ENCODE measurements at regions not wholly inside any gene's neighbourhood (a gene's known extent, or its start where the extent isn't known, plus 50 kb on each side); places are given as distances from the start of the nearest gene placed in this dataset.

- BruUV-seq (replicated peaks), result no TSS peak
- POLR2A ChIA-PET, result no interaction called here
- DNase-seq (ENCODE audit: unreplicated experiment), result no peak
- CTCF ChIA-PET, result no interaction called here
- TF ChIP-seq CTCF (IDR thresholded peaks at IDR 0.05; ENCODE audit: unreplicated experiment), result no peak
- H3K36me3 Mint-ChIP-seq (ENCODE audit: insufficient read depth, unreplicated experiment), result no peaks in the 10 kb centered on the region
- H3K27me3 Mint-ChIP-seq (ENCODE audit: insufficient read depth, unreplicated experiment), result no peaks in the 10 kb centered on the region
- H3K27ac Mint-ChIP-seq (ENCODE audit: low read depth, unreplicated experiment), result no peak overlapping the region
- intact Hi-C loops (cut with micrococcal nuclease), result no loop called here
- H3K9me3 Mint-ChIP-seq (ENCODE audit: unreplicated experiment), result no peaks in the 10 kb centered on the region
- H3K4me1 Mint-ChIP-seq (ENCODE audit: insufficient read depth, unreplicated experiment), result no peaks in the 10 kb centered on the region
- H3K4me3 Mint-ChIP-seq (ENCODE audit: unreplicated experiment), result no peak overlapping the region
These were observed 91.7 kb downstream of the NKX2-1 start for GRCh38 chr14:36428350-36428749.

- no peaks in the 10 kb centered on the region for H3K9me3 Mint-ChIP-seq (ENCODE audit: unreplicated experiment)
- no TSS peak for BruUV-seq (replicated peaks)
- H3K27me3 Mint-ChIP-seq (ENCODE audit: insufficient read depth, unreplicated experiment), result no peaks in the 10 kb centered on the region
- DNase-seq (ENCODE audit: unreplicated experiment), result no peak
- H3K27ac Mint-ChIP-seq (ENCODE audit: low read depth, unreplicated experiment), result no peak overlapping the region
- intact Hi-C loops (cut with micrococcal nuclease), result no loop called here
- ChIA-PET POLR2A (interaction anchor here (0.5 to 1.0 kb wide), 2 partner anchors 13 to 216 kb away, joined by 3 read pairs; no protein-coding TSS in a partner anchor), CTCF (interaction anchor here (0.5 kb wide), 1 partner anchor 17 kb away, joined by 3 read pairs; no protein-coding TSS in a partner anchor)
- no peak for TF ChIP-seq CTCF (IDR thresholded peaks at IDR 0.05; ENCODE audit: unreplicated experiment)
- no peaks in the 10 kb centered on the region for H3K36me3 Mint-ChIP-seq (ENCODE audit: insufficient read depth, unreplicated experiment)
- no peak overlapping the region for H3K4me3 Mint-ChIP-seq (ENCODE audit: unreplicated experiment)
- H3K4me1 Mint-ChIP-seq (ENCODE audit: insufficient read depth, unreplicated experiment), result no peaks in the 10 kb centered on the region
These were observed 93.2 kb downstream of the NKX2-1 start for GRCh38 chr14:36426836-36427235.

- no peaks in the 10 kb centered on the region for H3K27me3 Mint-ChIP-seq (ENCODE audit: insufficient read depth, unreplicated experiment)
- intact Hi-C loops (cut with micrococcal nuclease), result no loop called here
- no peak for TF ChIP-seq CTCF (IDR thresholded peaks at IDR 0.05; ENCODE audit: unreplicated experiment)
- ChIA-PET CTCF (interaction anchor here (0.5 to 1.1 kb wide), 3 partner anchors 18 to 491 kb away, joined by 3 read pairs; no protein-coding TSS in a partner anchor), POLR2A (interaction anchor here (1.0 kb wide), 1 partner anchor 13 kb away, joined by 3 read pairs; no protein-coding TSS in a partner anchor)
- no TSS peak for BruUV-seq (replicated peaks)
- no peaks in the 10 kb centered on the region for H3K4me1 Mint-ChIP-seq (ENCODE audit: insufficient read depth, unreplicated experiment)
- H3K27ac Mint-ChIP-seq (ENCODE audit: low read depth, unreplicated experiment), result no peak overlapping the region
- H3K4me3 Mint-ChIP-seq (ENCODE audit: unreplicated experiment), result no peak overlapping the region
- no peaks in the 10 kb centered on the region for H3K9me3 Mint-ChIP-seq (ENCODE audit: unreplicated experiment)
- no peak for DNase-seq (ENCODE audit: unreplicated experiment)
- no peaks in the 10 kb centered on the region for H3K36me3 Mint-ChIP-seq (ENCODE audit: insufficient read depth, unreplicated experiment)
These were observed 93.9 kb downstream of the NKX2-1 start for GRCh38 chr14:36426113-36426512.

- H3K27ac Mint-ChIP-seq (ENCODE audit: low read depth, unreplicated experiment), result no peak overlapping the region
- H3K36me3 Mint-ChIP-seq (ENCODE audit: insufficient read depth, unreplicated experiment), result no peaks in the 10 kb centered on the region
- H3K4me1 Mint-ChIP-seq (ENCODE audit: insufficient read depth, unreplicated experiment), result no peaks in the 10 kb centered on the region
- no peaks in the 10 kb centered on the region for H3K9me3 Mint-ChIP-seq (ENCODE audit: unreplicated experiment)
- no peak for DNase-seq (ENCODE audit: unreplicated experiment)
- H3K4me3 Mint-ChIP-seq (ENCODE audit: unreplicated experiment), result no peak overlapping the region
- intact Hi-C loops (cut with micrococcal nuclease), result no loop called here
- H3K27me3 Mint-ChIP-seq (ENCODE audit: insufficient read depth, unreplicated experiment), result no peaks in the 10 kb centered on the region
- ChIA-PET POLR2A (interaction anchor here (1.0 kb wide), 1 partner anchor 15 kb away, joined by 3 read pairs; no protein-coding TSS in a partner anchor), CTCF (interaction anchor here (0.6 to 1.1 kb wide), 2 partner anchors 14 to 60 kb away, joined by 3 to 4 read pairs; no protein-coding TSS in a partner anchor)
- BruUV-seq (replicated peaks), result no TSS peak
- no peak for TF ChIP-seq CTCF (IDR thresholded peaks at IDR 0.05; ENCODE audit: unreplicated experiment)
These were observed 95.4 kb downstream of the NKX2-1 start for GRCh38 chr14:36424478-36425102.

Measured in MCF 10A (cell line).